OCI-LY7 (cell line): ENCODE measurements at regions not wholly inside any gene's neighbourhood (a gene's known extent, or its start where the extent isn't known, plus 50 kb on each side); places are given as distances from the start of the nearest gene placed in this dataset.

Source experiments
- BruUV-seq: library from RNA; stranded (reverse); fragments of 400-500 nt; replicated peaks from 2 replicates; lab custom pipeline; 2021; lab: Mats Ljungman, UMichigan
- CTCF ChIA-PET: fragments of 300-600 bp; sonication (Branson Sonifier 250); formaldehyde crosslinking; loops from one replicate; lab custom pipeline; 2022; ENCODE audit warnings: antibody characterized with exemption; ENCODE audit not compliant: unreplicated experiment; lab: Charles Lee
- POLR2A ChIA-PET: fragments of 300-600 bp; sonication (Branson Sonifier 250); formaldehyde crosslinking; loops from one replicate; lab custom pipeline; 2022; ENCODE audit warnings: antibody characterized with exemption; lab: Charles Lee
- DNase-seq: peaks from one replicate; pipeline ENCODE4 v3.0.0-alpha.2; 2015; ENCODE audit warnings: low spot score
- H2AFZ ChIP-seq: fragments of 200-600 bp; sonication (generic), shearing (Covaris generic); 2 replicates; pipeline ENCODE4 v1.6.1; 2014; ENCODE audit warnings: mild to moderate bottlenecking, antibody characterized with exemption, low read length, moderate library complexity
- H3K27ac ChIP-seq: fragments of 200-600 bp; sonication (generic); 2 replicates; pipeline ENCODE4 v1.5.1; 2014; ENCODE audit warnings: mixed run types, low read depth, mild to moderate bottlenecking, moderate library complexity, low read length, inconsistent platforms; ENCODE audit not compliant: poor library complexity, severe bottlenecking
- H3K36me3 ChIP-seq: fragments of 200-600 bp; sonication (generic); 2 replicates; pipeline ENCODE4 v1.6.1; 2014; ENCODE audit warnings: mild to moderate bottlenecking, antibody characterized with exemption, low read length, moderate library complexity, mixed read lengths; ENCODE audit not compliant: insufficient read depth
- H3K4me1 ChIP-seq: fragments of 200-600 bp; sonication (generic); 2 replicates; pipeline ENCODE4 v1.5.1; 2014; ENCODE audit warnings: mild to moderate bottlenecking, low read length; ENCODE audit not compliant: insufficient read depth, poor library complexity, severe bottlenecking
- H3K4me2 ChIP-seq: fragments of 200-600 bp; sonication (generic); 2 replicates; pipeline ENCODE4 v1.6.1; 2014; ENCODE audit warnings: mild to moderate bottlenecking, low read length
- H3K4me3 ChIP-seq: fragments of 200-600 bp; sonication (generic); 2 replicates; pipeline ENCODE4 v1.5.1; 2014; ENCODE audit warnings: mild to moderate bottlenecking, low read depth, low read length; ENCODE audit not compliant: poor library complexity, severe bottlenecking
- H3K79me2 ChIP-seq: fragments of 200-600 bp; sonication (generic); 2 replicates; pipeline ENCODE4 v1.6.1; 2016; ENCODE audit warnings: low read depth, mild to moderate bottlenecking, low read length, moderate library complexity, mixed read lengths; ENCODE audit not compliant: insufficient read depth
- H3K9me2 ChIP-seq: fragments of 200-600 bp; sonication (generic); 2 replicates; pipeline ENCODE4 v1.6.1; 2016; ENCODE audit warnings: mild to moderate bottlenecking, low read length, mixed read lengths; ENCODE audit not compliant: insufficient read depth
- H3K9me3 ChIP-seq: fragments of 200-600 bp; sonication (generic); 2 replicates; pipeline ENCODE4 v1.6.1; 2014; ENCODE audit warnings: mild to moderate bottlenecking, mixed run types, low read length, mixed read lengths
- H4K20me1 ChIP-seq: fragments of 200-600 bp; sonication (generic); 2 replicates; pipeline ENCODE4 v1.6.1; 2014; ENCODE audit warnings: mild to moderate bottlenecking, antibody characterized with exemption, low read length, moderate library complexity, mixed read lengths; ENCODE audit not compliant: insufficient read depth
- CTCF ChIP-seq: fragments of 200-600 bp; sonication (generic); conservative IDR thresholded peaks from 2 replicates; pipeline ENCODE4 v1.5.1; 2014; ENCODE audit warnings: mild to moderate bottlenecking, antibody characterized with exemption, low read length, moderate library complexity, mixed read lengths
- EZH2phosphoT487 ChIP-seq: fragments of 200-600 bp; sonication (generic); IDR thresholded peaks from 2 replicates; pipeline ENCODE4 v1.6.1; 2018; ENCODE audit warnings: low read depth, borderline replicate concordance, mild to moderate bottlenecking, mixed run types, antibody characterized with exemption, low read length, moderate library complexity, mixed read lengths
- intact Hi-C: fragments of 100-400 bp; cut with micrococcal nuclease; formaldehyde crosslinking; loops from one replicate; pipeline ENCODE4 v1.10.0; 2022; ENCODE audit not compliant: unreplicated experiment

DNA sequence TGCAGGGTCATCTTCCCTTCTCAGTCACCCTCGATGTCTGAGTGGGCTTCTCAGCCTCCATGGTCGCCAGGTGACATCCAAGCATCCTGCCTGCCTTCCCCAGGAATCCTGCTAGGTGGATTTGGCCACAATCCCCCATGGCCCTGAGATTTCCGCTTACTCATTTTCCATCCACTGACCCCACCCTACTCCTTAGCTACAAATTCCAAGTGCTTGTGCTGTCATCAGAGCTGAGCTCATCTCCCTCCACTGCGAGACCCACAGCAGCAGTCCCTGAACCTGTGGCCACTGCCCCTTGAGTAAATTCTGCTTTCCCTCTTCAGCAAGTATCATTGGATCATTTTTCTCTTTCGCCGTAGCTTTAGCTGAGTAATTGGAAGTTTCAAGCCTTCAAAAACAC, 90.5 kb upstream of the ANKRD10 start:
- ChIA-PET POLR2A (no interaction called here), CTCF (no interaction called here)
- no peak for DNase-seq
- TF ChIP-seq CTCF (no peak), EZH2phosphoT487 (no peak)
- no peak overlapping the region for H3K4me2 ChIP-seq
- H3K4me1 ChIP-seq = no peaks in the 10 kb centered on the region
- H4K20me1 ChIP-seq = no peaks in the 10 kb centered on the region
- no peaks in the 10 kb centered on the region for H3K9me2 ChIP-seq
- no peak overlapping the region for H3K27ac ChIP-seq
- no peaks in the 10 kb centered on the region for H3K9me3 ChIP-seq
- no peak overlapping the region for H2AFZ ChIP-seq
- intact Hi-C loops = no loop called here
- H3K36me3 ChIP-seq = no peaks in the 10 kb centered on the region
- BruUV-seq = no TSS peak
- H3K4me3 ChIP-seq = no peak overlapping the region
- no peaks in the 10 kb centered on the region for H3K79me2 ChIP-seq

- no peak for TF ChIP-seq EZH2phosphoT487
- no peak for TF ChIP-seq CTCF
- Histone ChIP-seq H4K20me1 (no peaks in the 10 kb centered on the region), H3K4me2 (no peak overlapping the region), H3K27ac (no peak overlapping the region), H3K9me3 (no peaks in the 10 kb centered on the region), H3K4me1 (no peaks in the 10 kb centered on the region), H3K9me2 (no peaks in the 10 kb centered on the region), H3K36me3 (no peaks in the 10 kb centered on the region), H2AFZ (no peak overlapping the region), H3K4me3 (no peak overlapping the region), H3K79me2 (no peaks in the 10 kb centered on the region)
- intact Hi-C loops = no loop called here
- no TSS peak for BruUV-seq
- POLR2A ChIA-PET = no interaction called here
- CTCF ChIA-PET = no interaction called here
- DNase-seq = no peak
Measured at GRCh38 chr13:111004444-111004843, 89.6 kb upstream of the ANKRD10 start.

GRCh38 chr13:111001636-111002035, 86.8 kb upstream of the ANKRD10 start:
- CTCF ChIA-PET = no interaction called here
- Histone ChIP-seq H3K9me3 (no peaks in the 10 kb centered on the region), H3K4me2 (no peak overlapping the region), H3K4me1 (no peaks in the 10 kb centered on the region), H3K79me2 (no peaks in the 10 kb centered on the region), H4K20me1 (no peaks in the 10 kb centered on the region), H3K4me3 (no peak overlapping the region), H2AFZ (no peak overlapping the region), H3K36me3 (no peaks in the 10 kb centered on the region), H3K27ac (no peak overlapping the region), H3K9me2 (no peaks in the 10 kb centered on the region)
- POLR2A ChIA-PET = no interaction called here
- no peak for TF ChIP-seq CTCF
- TF ChIP-seq EZH2phosphoT487 = no peak
- intact Hi-C loops = no loop called here
- no TSS peak for BruUV-seq
- no peak for DNase-seq
